ENCODE measurements at regions not wholly inside any gene's neighbourhood (a gene's known extent, or its start where the extent isn't known, plus 50 kb on each side); places are given as distances from the start of the nearest gene placed in this dataset.

DNA sequence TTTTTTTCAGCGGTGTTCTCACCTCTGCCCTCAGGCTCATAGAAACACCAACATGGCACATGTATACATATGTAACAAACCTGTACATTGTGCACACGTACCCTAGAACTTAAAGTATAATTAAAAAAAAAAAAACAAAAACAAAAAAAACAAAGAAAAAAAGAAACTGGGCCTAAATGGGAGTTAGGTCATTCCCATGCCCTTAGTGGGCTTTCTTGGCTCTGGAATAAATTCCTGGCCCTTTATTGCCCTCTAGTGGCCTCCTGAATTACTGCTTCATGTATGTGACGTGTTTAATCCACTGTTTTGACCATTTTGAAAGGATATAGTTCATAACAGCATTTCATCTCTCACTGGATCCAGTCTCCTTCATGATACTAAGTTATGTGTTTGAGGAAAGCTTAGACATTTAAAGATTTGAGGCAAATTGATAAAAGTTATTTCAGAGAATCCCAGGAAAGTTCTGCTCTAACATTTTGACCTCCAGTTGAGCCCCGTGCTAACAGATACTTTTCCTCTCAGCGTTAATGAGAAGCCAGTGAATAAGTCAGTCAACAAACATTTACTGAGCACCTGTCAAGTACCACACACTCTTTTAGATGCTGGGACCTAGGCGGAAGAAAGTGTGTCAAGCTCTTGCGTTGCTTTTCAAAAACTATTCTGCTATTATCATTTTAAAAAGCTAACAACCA, 54.7 kb upstream of the SYPL1 start:
- no peak for FAIRE-seq
- DNase-seq (ENCODE audit: insufficient read length, low spot score), result peak; percentile 47

DNA sequence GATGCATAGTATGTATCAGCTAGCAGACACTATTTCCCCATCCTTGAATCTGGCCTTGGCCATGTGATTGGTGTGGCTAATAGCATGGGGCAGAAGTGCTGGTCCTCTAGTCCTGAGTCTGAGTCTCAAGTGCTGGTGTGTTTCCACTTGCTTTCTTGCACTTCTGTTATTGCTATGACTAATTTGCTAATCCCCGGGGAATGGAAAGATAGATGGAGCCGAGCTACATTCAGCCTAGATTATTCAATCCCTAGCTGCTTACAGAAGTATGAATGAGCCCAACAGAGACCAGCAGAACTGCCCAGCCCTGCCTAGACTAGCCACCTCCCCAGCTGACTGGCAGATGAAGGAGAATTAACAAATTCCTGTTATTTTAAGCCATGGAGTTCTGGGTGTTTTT, 53.2 kb upstream of the SYPL1 start:
- FAIRE-seq (no peak), DNase-seq (ENCODE audit: insufficient read length, low spot score) (no peak)

DNA sequence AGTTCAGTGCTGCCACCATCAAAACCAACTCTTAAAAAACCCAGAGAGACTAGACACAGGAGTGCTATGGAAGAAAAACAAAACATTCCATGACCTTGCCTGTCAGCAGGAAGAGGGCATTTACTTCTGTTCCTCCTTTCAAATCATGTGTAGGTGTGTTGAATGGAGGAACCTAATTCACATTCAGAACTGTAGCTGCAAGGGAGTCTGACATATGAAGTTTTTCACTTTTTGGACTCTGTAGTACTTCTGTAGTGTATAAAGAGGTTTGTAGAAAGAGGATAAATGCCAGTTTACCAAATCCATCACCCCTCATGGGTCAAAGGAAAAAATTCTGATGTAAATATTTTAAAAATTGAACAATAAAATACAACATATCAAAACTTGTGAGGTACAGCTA, 51.1 kb upstream of the SYPL1 start:
- FAIRE-seq (no peak), DNase-seq (ENCODE audit: insufficient read length, low spot score) (no peak)

Measured in HTR-8/SVneo (cell line).